GM04503 (cell line): ENCODE measurements at regions not wholly inside any gene's neighbourhood (a gene's known extent, or its start where the extent isn't known, plus 50 kb on each side); places are given as distances from the start of the nearest gene placed in this dataset.
"Not testable (repeated sequence)": the region's sequence is repeated elsewhere in the genome, so short reads cannot be mapped to it uniquely, and the experiment has no call there.

ENCODE experiments used
- DNase-seq: peaks from one replicate; pipeline ENCODE4 v3.0.0-alpha.2; 2012; ENCODE audit warnings: low read depth

GRCh38 chr3:112736805-112737566 lies 96.0 kb upstream of the CCDC80 start:
- DNase-seq = no peak

DNA sequence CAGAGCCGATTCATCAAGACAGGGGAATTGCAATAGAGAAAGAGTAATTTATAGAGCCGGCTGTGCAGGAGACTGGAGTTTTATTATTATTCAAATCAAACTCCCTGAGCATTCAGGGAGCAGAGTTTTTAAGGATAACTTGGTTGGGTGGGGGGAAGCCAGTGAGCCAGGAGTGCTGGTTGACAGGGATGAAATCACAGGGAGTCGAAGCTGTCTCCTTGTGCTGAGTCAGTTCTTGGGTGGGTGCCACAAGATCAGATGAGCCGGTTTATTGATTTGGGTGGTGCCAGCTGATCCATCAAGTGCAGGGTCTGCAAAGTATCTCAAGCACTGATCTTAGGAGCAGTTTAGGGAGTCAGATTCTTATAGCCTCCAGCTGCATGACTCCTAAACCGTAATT lies 95.4 kb upstream of the CCDC80 start:
- DNase-seq = no peak

DNA sequence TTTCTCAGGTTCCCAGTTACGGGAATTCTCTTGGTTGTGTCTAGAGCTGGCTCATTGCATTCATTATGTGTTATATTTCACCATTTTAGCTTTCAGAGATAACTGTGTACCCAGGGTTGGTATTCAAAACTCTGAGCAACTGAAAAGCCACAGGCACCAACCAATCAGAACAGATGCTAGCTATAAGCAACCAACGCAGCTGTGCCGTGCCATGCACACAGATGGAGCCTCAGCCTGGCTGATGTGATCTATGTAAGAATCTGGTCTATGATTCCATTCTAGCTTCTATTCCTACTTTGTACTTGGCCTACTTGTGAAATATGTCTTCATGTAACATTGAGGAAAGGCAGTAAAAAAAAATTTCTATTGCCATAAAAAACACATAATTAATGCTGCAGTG lies 95.0 kb upstream of the CCDC80 start:
- no peak for DNase-seq

DNA sequence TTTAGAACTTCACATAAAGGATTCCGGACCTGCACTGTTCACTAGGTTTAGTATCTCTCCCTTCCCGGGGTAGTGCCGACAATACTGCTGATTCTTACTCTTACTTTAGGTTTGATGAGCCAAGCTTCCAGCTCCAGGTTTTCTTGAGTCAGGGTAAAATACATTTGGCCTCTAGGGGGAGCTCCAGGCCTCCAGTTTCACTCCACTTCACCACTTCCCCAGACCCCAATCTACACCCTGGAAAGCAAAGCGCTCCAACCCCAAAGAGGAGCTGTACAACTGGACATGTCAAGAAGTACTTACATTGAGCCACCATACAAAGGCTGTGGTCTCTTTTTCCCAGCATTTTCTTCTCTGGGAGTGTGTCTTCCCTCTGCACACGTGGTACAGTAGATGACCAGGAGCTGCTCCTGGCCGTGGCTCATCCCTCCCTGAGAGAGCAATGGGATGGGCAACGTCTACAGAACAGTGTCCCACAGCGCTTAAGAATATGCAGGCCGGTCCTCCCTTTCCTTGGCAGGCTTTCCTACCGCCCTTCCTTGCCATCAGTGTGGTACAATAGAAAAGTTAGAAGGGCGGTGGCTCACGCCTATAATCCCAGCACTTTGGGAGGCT lies 93.9 kb upstream of the CCDC80 start:
- DNase-seq = no peak

DNA sequence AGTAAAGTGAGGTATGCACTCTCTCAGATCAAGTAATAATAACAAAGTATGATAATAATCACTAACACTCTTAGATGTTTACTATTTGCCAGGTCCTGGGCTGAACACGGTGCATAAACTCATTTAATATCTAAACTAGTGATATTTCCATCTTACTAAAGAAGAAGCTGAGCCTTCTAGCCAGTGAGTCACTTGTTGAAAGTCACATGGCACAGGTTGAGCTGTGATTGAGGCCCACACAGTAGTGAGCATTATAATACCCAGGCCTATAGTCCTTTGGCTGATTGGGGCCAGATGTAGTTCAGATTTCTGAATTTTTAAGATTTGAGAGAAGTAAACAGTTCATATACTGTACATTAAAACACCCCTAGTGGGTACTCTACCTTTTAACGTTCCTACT lies 93.2 kb upstream of the CCDC80 start:
- no peak for DNase-seq

DNA sequence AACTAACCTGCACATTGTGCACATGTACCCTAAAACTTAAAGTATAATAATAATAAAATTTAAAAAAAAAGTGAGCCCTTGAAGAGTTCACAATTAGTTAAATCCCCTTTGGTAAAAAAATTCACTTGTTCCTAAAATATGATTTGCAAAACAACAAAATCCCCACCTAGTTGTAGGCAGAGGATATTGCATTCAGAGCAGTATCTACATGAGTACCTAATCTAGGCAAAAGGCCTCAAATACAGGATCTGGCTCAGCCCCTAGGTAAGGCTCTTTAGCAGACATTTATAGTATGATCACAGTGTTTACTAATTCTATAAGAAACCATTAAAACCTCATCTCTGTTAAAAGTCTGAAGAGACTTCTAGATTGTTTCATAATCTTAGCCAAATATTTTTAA lies 89.3 kb upstream of the CCDC80 start:
- DNase-seq = no peak

GRCh38 chr3:112721231-112721630 lies 80.3 kb upstream of the CCDC80 start:
- DNase-seq = no peak

GRCh38 chr3:112718967-112719366 lies 78.0 kb upstream of the CCDC80 start:
- DNase-seq = no peak

- no peak for DNase-seq
These were observed 77.6 kb upstream of the CCDC80 start for GRCh38 chr3:112718516-112718915.

DNA sequence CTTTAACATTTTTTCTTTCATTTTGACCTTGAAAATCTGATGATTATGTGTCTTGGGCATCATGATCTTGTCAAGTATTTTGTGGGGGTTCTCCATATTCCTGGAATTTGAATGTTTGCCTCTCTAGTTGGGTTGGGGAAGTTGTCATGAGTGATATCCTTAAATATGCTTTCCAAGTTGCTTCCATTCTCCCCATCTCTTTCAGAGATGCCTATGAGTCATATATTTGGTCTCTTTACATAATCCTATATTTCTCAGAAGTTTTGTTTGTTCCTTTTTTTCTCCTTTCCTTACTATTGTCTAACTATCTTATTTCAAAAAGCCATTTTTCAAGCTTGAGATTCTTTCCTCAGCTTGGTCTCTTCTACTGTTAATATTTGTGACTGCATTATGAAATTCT lies 69.0 kb upstream of the CCDC80 start:
- no peak for DNase-seq

- DNase-seq = peak; percentile 71
These were observed 58.6 kb upstream of the CCDC80 start for GRCh38 chr3:112699436-112699978.

- DNase-seq = not testable (repeated sequence)
These were observed 57.5 kb upstream of the CCDC80 start for GRCh38 chr3:112698442-112698841.

GRCh38 chr3:112696244-112696643 lies 55.3 kb upstream of the CCDC80 start:
- not testable (repeated sequence) for DNase-seq

DNA sequence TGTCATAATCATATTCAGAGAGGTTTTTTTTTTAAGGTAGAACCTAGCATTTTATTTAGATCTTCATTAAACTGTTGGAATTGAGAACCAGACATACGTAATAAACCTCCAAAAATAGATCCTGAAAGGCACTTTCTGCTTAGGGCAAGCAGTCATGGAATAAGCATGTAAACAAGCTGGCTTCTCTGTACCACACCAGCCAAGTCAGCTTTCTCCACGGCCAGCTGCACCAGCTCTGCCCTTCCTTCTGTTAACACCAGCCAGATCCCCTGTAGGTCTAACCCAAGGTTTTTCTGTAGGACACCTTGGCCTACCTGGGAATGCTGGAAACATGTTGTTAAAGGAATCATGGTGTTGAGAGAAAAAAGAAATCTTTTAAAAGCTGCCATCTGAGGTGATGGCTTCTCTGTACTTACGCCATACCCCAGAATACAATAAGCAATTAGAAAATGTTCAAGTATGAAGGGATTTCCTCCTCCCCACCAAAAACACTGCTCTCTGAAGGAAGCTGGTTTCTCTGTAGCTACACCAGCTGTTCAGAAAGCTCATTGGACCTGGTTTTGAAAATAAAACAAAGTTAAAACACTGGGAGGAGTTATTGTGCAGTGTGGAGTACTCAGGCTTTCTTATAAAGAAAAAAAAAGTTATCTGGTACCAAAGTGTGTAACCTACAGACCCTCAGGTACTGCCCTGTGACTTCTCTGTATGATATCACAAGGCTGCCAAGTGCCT lies 54.6 kb upstream of the CCDC80 start:
- not testable (repeated sequence) for DNase-seq

DNA sequence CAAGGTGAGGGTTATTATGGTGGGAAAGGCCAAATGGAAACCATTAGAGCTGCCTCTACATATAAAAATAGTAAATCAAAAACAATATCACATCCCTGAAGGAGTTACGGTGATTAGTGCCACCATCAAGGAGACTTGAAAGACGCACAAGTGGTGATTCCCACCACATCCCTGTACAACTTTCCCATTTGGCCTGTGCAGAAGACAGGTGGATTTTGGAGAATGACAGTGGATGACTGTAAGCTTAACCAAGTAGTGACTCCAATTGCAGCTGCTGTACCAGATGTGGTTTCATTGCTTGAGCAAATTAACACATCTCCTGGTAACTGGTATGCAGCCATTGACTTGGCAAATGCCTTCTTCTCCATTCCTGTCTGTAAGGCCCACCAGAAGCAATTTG lies 54.0 kb upstream of the CCDC80 start:
- not testable (repeated sequence) for DNase-seq

DNA sequence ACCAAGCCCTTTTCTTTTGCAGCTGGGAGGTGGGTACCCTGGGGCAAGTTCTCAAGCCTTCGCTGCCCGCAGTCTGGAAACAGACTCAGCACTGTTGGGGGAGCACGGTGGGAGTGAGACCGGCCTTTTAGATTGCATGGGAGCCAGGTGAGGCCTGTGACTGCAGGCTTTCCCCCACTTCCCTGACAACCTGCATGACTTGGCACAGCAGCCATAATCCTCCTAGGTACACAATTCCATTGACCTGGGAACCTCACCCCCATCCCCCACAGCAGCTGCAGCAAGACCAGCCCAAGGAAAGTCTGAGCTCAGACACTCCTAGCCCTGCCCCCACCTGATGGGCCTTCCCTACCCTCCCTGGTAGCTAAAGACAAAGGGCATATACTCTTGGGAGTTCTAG lies 52.2 kb upstream of the CCDC80 start:
- no peak for DNase-seq
